ENCODE measurements at regions not wholly inside any gene's neighbourhood (a gene's known extent, or its start where the extent isn't known, plus 50 kb on each side); places are given as distances from the start of the nearest gene placed in this dataset.

- TF ChIP-seq RAD21 (IDR thresholded peaks at IDR 0.05; ENCODE audit: low read depth) (no peak), MAX (IDR thresholded peaks at IDR 0.05) (no peak)
Observed at GRCh38 chr7:72465521-72465920, 53.4 kb upstream of the CALN1 start.
